Activated CD4-positive, alpha-beta memory T cell treated with anti-CD3 and anti-CD28 coated beads, Interleukin-2, amount 10 ng/mL, durations not matched to agents 7 days and 5 days (primary cell): ENCODE measurements at regions not wholly inside any gene's neighbourhood (a gene's known extent, or its start where the extent isn't known, plus 50 kb on each side); places are given as distances from the start of the nearest gene placed in this dataset.
"Not testable (repeated sequence)": the region's sequence is repeated elsewhere in the genome, so short reads cannot be mapped to it uniquely, and the experiment has no call there.

Source experiments
- CTCF ChIA-PET: fragments of 350-600 bp; sonication (Branson Sonifier 250); formaldehyde crosslinking; loops from one replicate; lab custom pipeline; 2021; ENCODE audit warnings: antibody characterized with exemption, inconsistent platforms; lab: Charles Lee
- POLR2A ChIA-PET: fragments of 350-600 bp; sonication (Branson Sonifier 250); formaldehyde crosslinking; loops from one replicate; lab custom pipeline; 2021; ENCODE audit warnings: antibody characterized with exemption; lab: Charles Lee
- DNase-seq: peaks from one replicate; pipeline ENCODE4 v3.0.0-alpha.2; 2020
- H3K27ac Mint-ChIP-seq: one replicate; pipeline ENCODE4 v1.8.0; 2021; ENCODE audit warnings: mild to moderate bottlenecking, mixed read lengths
- H3K27me3 Mint-ChIP-seq: one replicate; pipeline ENCODE4 v1.8.0; 2021; ENCODE audit warnings: mixed read lengths
- H3K36me3 Mint-ChIP-seq: one replicate; pipeline ENCODE4 v1.8.0; 2021; ENCODE audit warnings: low read depth, mixed read lengths
- H3K4me1 Mint-ChIP-seq: one replicate; pipeline ENCODE4 v1.8.0; 2021; ENCODE audit warnings: mixed read lengths
- H3K4me3 Mint-ChIP-seq: one replicate; pipeline ENCODE4 v1.8.0; 2021; ENCODE audit warnings: mild to moderate bottlenecking, mixed read lengths
- H3K9me3 Mint-ChIP-seq: one replicate; pipeline ENCODE4 v1.8.0; 2021; ENCODE audit warnings: mixed read lengths

DNA sequence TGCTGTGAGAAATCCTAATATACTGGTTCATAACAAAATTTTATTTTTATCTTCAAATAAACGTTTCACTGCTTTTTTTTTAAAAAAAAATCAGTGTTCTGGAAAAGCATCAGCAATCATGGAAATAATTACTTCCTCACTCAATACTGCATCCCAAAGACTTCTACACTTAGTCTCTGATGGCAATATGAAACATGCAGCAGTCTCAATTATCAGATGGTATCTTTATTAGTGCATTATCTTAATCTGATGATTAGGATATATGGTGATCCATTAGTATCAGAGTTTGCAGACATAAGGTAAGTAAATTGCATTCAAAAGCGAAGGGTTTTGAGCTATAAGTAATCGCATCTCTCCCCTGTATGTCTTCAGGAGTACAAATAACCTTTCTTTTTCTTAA is 218.3 kb upstream of the EDNRB start:
- no peaks in the 10 kb centered on the region for H3K36me3 Mint-ChIP-seq
- no peak overlapping the region for H3K4me3 Mint-ChIP-seq
- DNase-seq = no peak
- H3K4me1 Mint-ChIP-seq = peaks cover 5% of the 10 kb centered on the region
- no peaks in the 10 kb centered on the region for H3K27me3 Mint-ChIP-seq
- ChIA-PET CTCF (interaction anchor here (1.0 to 2.0 kb wide), 4 partner anchors 14 to 842 kb away, joined by 3 to 15 read pairs (median 4); no protein-coding TSS in a partner anchor), POLR2A (no interaction called here)
- no peaks in the 10 kb centered on the region for H3K9me3 Mint-ChIP-seq
- H3K27ac Mint-ChIP-seq = no peak overlapping the region

DNA sequence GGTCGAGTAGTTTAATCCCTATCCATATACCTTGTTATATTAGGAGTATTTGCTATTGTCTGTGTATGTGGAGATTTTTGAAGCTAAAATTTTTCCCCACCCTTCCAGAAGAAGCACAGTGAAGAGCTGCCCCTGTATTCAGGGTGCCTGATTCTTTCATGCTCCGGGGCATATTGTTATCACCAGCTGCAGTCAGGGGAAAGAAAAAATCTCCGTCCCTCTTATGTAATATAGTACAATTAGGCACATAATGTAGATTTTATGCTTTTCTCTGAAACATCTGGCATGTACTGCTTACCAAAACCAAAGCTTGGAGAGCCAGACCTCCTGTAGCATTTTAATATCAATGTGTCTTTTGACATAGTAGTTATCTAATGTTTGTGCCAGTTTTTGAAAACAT is 214.9 kb upstream of the EDNRB start:
- H3K27me3 Mint-ChIP-seq = peaks cover 10% of the 10 kb centered on the region
- DNase-seq = no peak
- no peak overlapping the region for H3K27ac Mint-ChIP-seq
- ChIA-PET POLR2A (no interaction called here), CTCF (interaction anchor here (1.5 kb wide), 1 partner anchor 12 kb away, joined by 4 read pairs; no protein-coding TSS in a partner anchor)
- no peaks in the 10 kb centered on the region for H3K36me3 Mint-ChIP-seq
- peaks cover 5% of the 10 kb centered on the region for H3K4me1 Mint-ChIP-seq
- H3K9me3 Mint-ChIP-seq = no peaks in the 10 kb centered on the region
- H3K4me3 Mint-ChIP-seq = no peak overlapping the region

DNA sequence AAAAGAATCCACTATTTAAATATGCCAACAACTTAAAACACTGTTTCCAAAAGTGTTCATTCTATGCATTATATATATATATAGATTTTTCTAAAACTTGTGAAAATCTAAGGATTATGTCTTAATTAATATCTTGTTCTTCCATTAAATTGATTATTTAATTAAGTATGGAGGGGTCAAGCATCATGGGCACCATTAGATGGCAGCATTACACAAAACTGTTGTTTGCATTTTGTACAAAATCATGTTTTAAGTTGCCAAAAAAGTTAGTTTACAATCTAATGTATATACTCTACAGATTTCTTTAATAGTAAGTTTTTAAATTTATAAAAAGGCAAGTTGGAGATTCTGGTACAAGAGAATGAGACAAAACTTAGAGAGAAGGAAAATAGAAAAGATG is 213.2 kb upstream of the EDNRB start:
- CTCF ChIA-PET = interaction anchor here (1.1 to 1.8 kb wide), 2 partner anchors 10 to 847 kb away, joined by 3 to 6 read pairs; no protein-coding TSS in a partner anchor

DNA sequence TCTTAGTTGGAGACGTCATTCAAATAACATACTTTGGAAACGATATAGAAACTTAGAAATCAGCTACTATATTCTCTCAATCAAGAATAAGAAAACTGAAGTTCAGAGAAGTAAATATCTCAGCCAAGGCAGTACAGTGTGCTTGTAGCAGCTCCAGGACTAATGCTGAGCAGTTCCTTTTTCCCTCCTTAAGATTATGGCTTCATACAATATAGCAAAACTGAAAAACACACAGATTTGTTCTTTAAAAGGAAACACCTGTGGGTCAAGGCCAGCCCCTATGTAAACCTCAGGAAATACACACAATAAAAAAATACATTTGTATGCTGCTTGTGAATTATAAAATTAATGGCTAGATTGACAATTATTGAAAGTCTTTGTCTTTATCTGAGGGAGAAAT is 212.7 kb upstream of the EDNRB start:
- DNase-seq = no peak
- Mint-ChIP-seq H3K27me3 (peaks cover 21% of the 10 kb centered on the region), H3K4me1 (no peaks in the 10 kb centered on the region), H3K9me3 (no peaks in the 10 kb centered on the region), H3K4me3 (no peak overlapping the region), H3K27ac (no peak overlapping the region), H3K36me3 (no peaks in the 10 kb centered on the region)
- ChIA-PET CTCF (interaction anchor here (1.1 to 1.8 kb wide), 2 partner anchors 10 to 848 kb away, joined by 3 to 6 read pairs; no protein-coding TSS in a partner anchor), POLR2A (no interaction called here)

More for the DNA sequence above, 213.2 kb upstream of the EDNRB start:
- H3K27me3 Mint-ChIP-seq = peaks cover 20% of the 10 kb centered on the region
- no peak for DNase-seq
- H3K4me1 Mint-ChIP-seq = no peaks in the 10 kb centered on the region
- H3K4me3 Mint-ChIP-seq = no peak overlapping the region
- H3K27ac Mint-ChIP-seq = no peak overlapping the region
- H3K36me3 Mint-ChIP-seq = no peaks in the 10 kb centered on the region
- POLR2A ChIA-PET = no interaction called here
- H3K9me3 Mint-ChIP-seq = no peaks in the 10 kb centered on the region

DNA sequence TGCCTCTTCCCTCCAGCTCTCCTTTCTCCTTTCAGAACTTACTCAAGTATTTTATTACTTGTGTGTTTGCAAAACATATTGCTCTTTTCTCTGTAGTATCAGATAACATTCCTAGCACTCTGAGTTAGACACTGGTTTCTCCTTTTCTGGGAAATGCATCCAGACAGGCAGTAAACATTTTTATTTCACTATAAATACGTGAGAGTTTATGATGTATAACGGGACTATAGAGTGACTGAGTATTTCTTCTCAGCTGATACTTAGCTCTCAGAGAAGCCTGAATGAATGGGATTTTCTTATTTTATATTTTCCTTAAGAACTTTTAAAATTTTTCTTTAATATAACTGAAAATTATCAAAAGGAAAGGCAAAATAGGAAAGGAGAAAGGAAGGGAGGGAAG is 211.2 kb upstream of the EDNRB start:
- no peak overlapping the region for H3K27ac Mint-ChIP-seq
- no peaks in the 10 kb centered on the region for H3K36me3 Mint-ChIP-seq
- peaks cover 21% of the 10 kb centered on the region for H3K27me3 Mint-ChIP-seq
- no peak for DNase-seq
- H3K9me3 Mint-ChIP-seq = no peaks in the 10 kb centered on the region
- ChIA-PET CTCF (interaction anchor here (0.6 to 1.8 kb wide), 2 partner anchors 8 to 11 kb away, joined by 4 to 6 read pairs; no protein-coding TSS in a partner anchor), POLR2A (no interaction called here)
- no peak overlapping the region for H3K4me3 Mint-ChIP-seq
- H3K4me1 Mint-ChIP-seq = no peaks in the 10 kb centered on the region

DNA sequence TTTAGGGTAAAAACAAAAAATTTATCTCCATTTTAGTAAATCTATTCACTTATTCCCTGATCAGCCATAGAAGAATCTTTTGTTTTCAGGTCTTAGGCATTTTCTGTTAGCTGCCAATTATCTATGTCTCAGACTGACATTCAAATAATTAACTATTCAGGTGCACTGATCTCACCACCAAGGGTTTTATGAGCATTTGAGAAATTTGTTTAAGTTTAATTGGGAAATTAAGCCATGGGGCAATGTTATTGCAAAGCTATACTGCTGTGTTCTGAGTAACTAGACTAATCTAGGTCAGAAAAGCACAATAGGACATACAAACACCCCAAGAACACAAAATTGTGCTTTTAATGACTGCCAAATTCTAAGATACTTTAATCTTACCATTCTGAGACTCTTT is 210.7 kb upstream of the EDNRB start:
- H3K27me3 Mint-ChIP-seq = peaks cover 21% of the 10 kb centered on the region
- no peak overlapping the region for H3K4me3 Mint-ChIP-seq
- CTCF ChIA-PET = no interaction called here
- no peaks in the 10 kb centered on the region for H3K36me3 Mint-ChIP-seq
- no peaks in the 10 kb centered on the region for H3K4me1 Mint-ChIP-seq
- DNase-seq = no peak
- POLR2A ChIA-PET = no interaction called here
- H3K27ac Mint-ChIP-seq = no peak overlapping the region
- H3K9me3 Mint-ChIP-seq = no peaks in the 10 kb centered on the region

DNA sequence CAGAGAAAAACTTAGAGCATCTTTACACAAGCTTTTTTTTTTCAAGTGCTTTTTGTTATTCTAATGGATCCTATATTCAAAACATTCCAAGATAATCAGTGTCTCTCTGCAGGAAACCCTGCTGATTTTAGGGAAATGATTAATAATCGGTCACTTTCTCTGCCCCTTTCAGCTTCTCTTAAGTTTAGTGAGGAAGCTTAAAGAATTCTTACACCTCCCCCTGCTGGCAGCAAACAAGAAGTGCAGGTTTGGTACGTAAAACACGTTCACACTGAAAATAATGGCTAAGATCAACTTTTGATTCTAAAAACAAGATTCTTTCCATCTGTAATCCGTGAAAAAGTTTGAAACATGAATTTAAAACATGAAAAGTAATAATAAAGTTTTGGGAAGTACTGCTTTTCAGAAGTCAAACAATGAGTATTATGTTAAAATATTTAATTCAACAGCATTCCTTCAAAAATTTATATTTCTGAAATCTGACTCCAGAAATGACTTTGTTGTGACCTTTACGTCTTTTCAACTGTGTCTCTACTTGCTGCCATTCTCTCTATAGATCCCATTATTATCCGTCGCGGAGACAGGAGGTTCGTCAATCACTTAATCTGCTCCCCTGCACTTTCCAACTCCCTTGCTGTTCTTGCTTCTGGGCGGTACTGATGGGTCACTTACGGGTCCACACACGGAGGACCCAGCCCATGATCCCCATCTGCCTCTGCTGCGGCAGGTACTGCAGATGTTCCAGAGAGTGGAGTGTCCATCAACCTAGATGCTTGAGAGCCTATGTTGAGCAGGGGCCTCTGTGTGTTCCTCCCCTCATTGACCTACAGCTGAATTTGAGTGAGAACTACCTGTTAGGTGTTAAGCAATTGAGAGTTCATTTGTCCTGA is 203.1 kb upstream of the EDNRB start:
- Mint-ChIP-seq H3K4me3 (no peak overlapping the region), H3K36me3 (no peaks in the 10 kb centered on the region), H3K9me3 (no peaks in the 10 kb centered on the region), H3K27me3 (peaks cover 2% of the 10 kb centered on the region), H3K27ac (no peak overlapping the region), H3K4me1 (peaks cover 3% of the 10 kb centered on the region)
- CTCF ChIA-PET = interaction anchor here (0.6 to 1.7 kb wide), 27 partner anchors 9 to 1451 kb away, joined by 3 to 13 read pairs (median 4); partner anchors contain the start of gene EDNRB
- POLR2A ChIA-PET = no interaction called here
- peak; percentile 29 for DNase-seq

DNA sequence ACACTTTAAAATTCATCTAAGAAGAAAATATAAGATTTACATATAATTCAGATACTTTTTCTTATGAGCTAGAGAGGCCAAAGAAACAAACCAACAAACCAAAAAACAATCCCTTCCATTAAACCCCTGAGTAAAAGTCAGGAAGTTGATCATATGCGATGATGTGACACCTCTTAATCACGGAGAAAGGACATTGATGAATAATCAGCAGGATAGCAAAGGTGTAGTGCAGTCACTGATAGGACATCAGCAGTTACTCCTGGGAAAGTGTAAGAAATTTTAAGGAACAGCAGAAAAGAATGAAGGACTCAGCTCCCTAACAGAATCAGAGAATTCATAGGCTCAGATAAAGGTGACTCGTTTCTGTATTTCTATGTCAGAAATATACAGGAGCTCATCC is 202.4 kb upstream of the EDNRB start:
- ChIA-PET POLR2A (no interaction called here), CTCF (interaction anchor here (0.6 to 1.7 kb wide), 27 partner anchors 9 to 1451 kb away, joined by 3 to 13 read pairs (median 4); partner anchors contain the start of gene EDNRB)
- Mint-ChIP-seq H3K36me3 (no peaks in the 10 kb centered on the region), H3K27me3 (peaks cover 2% of the 10 kb centered on the region), H3K4me3 (no peak overlapping the region), H3K9me3 (no peaks in the 10 kb centered on the region), H3K27ac (no peak overlapping the region), H3K4me1 (peaks cover 3% of the 10 kb centered on the region)
- DNase-seq = no peak

DNA sequence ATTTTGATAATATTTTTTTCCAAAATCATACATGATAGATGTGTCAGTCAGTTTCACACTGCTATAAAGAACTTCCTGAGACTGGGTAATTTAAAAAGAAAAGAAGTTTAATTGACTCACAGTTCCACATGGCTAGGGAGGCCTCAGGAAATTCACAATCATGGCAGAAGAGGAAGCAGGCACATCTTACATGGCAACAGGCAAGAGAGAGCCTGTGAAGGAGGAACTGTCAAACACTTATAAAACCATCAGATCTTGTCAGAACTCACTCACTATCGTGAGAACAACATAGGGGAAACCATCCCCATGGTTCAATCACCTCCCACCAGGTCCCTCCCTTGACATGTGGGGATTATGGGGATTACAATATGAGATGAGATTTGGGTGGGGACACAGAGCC is 201.5 kb upstream of the EDNRB start:
- H3K27me3 Mint-ChIP-seq, POLR2A ChIA-PET: not testable (repeated sequence)
- CTCF ChIA-PET = interaction anchor here (1.7 kb wide), 1 partner anchor 339 kb away, joined by 13 read pairs; no protein-coding TSS in a partner anchor

DNA sequence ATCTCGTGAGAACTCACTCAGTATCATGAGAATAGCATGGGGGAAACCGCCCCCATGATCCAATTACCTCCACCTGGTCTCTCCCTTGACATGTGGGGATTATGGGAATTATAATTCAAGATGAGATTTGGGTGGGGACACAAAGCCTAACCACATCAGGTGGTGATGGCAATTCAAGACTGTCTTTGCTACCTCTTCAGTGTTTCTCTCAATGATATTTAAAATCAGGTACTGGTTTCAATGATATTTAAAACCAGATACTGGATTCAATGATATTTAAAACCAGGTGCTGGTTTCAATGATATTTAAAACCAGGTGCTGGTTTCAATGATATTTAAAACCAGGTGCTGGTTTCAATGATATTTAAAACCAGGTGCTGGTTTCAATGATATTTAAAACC is 198.4 kb upstream of the EDNRB start:
- H3K27me3 Mint-ChIP-seq, H3K36me3 Mint-ChIP-seq, POLR2A ChIA-PET, H3K9me3 Mint-ChIP-seq, DNase-seq, H3K4me3 Mint-ChIP-seq, H3K27ac Mint-ChIP-seq, CTCF ChIA-PET, H3K4me1 Mint-ChIP-seq: not testable (repeated sequence)

More for the DNA sequence above, 201.5 kb upstream of the EDNRB start:
- H3K4me3 Mint-ChIP-seq, H3K27ac Mint-ChIP-seq, H3K4me1 Mint-ChIP-seq, H3K9me3 Mint-ChIP-seq, DNase-seq, H3K36me3 Mint-ChIP-seq: not testable (repeated sequence)

DNA sequence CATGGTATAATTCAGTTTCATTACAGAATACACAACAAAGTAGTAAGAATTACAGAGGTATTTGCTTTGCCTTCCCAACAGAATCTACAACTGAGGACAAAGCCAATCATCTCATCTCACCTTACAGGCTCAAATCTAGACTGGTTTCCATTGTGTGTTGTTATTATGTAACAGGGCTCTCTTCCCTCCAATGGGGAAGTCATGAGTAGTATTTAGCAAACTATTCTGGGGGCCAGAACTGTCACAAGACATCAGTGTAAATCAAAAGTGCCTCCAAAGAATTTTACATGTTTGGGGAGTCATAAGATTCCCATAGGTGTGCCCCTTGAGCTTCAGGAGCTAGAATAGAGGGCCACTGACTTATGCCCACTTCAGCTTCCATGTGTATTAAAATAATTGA is 187.0 kb upstream of the EDNRB start:
- Mint-ChIP-seq H3K4me3 (no peak overlapping the region), H3K36me3 (no peaks in the 10 kb centered on the region), H3K27me3 (peaks cover 3% of the 10 kb centered on the region), H3K27ac (no peak overlapping the region), H3K4me1 (no peaks in the 10 kb centered on the region), H3K9me3 (no peaks in the 10 kb centered on the region)
- POLR2A ChIA-PET = no interaction called here
- CTCF ChIA-PET = no interaction called here
- DNase-seq = no peak

DNA sequence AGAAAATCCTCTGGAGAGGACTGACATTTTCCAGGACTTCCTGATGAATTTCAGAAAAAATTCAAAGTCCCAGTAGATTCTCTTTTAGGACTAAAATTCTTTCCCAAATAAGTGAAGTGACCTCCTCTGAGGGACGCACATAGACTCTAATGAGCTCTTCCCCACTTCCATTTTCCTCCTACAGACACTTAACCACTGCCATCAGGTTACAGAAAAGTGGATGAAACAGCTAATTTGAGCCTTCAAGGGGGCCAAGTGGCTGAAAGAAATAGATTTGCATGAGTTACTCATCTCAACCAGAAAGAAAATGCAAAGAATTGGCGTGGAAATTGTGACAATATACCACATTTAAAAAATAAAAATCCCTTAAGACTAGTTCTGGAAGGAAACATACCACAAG is 185.3 kb upstream of the EDNRB start:
- ChIA-PET CTCF (no interaction called here), POLR2A (no interaction called here)
- Mint-ChIP-seq H3K27me3 (peaks cover 1% of the 10 kb centered on the region), H3K36me3 (no peaks in the 10 kb centered on the region), H3K4me1 (no peaks in the 10 kb centered on the region), H3K27ac (no peak overlapping the region), H3K9me3 (no peaks in the 10 kb centered on the region), H3K4me3 (no peak overlapping the region)
- no peak for DNase-seq

DNA sequence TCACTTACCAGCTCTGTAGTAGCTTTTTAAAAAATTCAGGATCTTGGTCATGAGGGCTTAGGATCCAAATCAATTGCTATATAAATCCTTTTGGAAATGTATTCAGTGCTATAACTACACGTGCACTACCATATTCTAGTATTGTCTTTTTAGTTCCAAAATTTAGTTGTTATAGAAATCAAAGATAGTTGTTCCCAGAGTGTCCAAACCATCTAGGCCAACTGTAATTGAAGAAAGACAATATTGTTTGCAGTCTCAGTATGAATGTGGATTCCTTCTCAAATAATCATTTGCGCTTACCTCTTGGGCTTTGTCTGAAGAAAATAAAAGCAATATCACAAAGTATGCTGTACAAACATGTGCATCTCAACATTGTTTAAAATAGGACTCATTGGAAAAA is 184.1 kb upstream of the EDNRB start:
- ChIA-PET POLR2A (no interaction called here), CTCF (no interaction called here)
- Mint-ChIP-seq H3K27ac (no peak overlapping the region), H3K4me3 (no peak overlapping the region), H3K27me3 (peaks cover 1% of the 10 kb centered on the region), H3K4me1 (no peaks in the 10 kb centered on the region), H3K9me3 (no peaks in the 10 kb centered on the region), H3K36me3 (no peaks in the 10 kb centered on the region)
- no peak for DNase-seq
